ENCODE measurements at regions not wholly inside any gene's neighbourhood (a gene's known extent, or its start where the extent isn't known, plus 50 kb on each side); places are given as distances from the start of the nearest gene placed in this dataset.

DNA sequence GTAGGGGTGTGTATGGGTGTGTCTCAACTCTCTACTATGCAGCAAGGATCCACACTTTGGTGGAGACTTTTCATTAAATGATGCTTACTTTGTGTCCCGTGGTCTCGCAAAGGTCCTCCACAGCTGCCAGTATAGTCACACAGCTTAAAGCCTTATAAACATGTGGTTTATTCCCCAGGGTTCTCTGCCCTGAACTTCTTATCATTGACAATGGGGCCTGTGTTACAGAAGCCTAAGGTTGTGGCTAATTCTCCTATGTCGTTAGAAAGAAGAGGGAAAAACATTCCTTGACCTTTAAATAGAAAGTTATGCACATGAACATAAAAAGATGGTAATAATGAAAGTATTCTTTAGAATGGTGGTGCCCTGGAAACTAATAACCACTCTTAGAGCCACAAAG lies 201.4 kb downstream of the INHBA start:
- TF ChIP-seq CTCF (IDR thresholded peaks at IDR 0.05) (no peak), POLR2AphosphoS5 (IDR thresholded peaks at IDR 0.05; ENCODE audit: low read depth, low read length) (no peak), RAD21 (IDR thresholded peaks at IDR 0.05; ENCODE audit: low read length) (no peak), SMC3 (IDR thresholded peaks at IDR 0.05; ENCODE audit: low read depth, low read length) (no peak), FOSL2 (IDR thresholded peaks at IDR 0.05; ENCODE audit: borderline replicate concordance, low read depth) (no peak), GABPA (IDR thresholded peaks at IDR 0.05; ENCODE audit: low read depth) (no peak), USF1 (IDR thresholded peaks at IDR 0.05; ENCODE audit: borderline replicate concordance, low read depth) (no peak), EP300 (IDR thresholded peaks at IDR 0.05; ENCODE audit: borderline replicate concordance in 1 of 2, low read depth in 1 of 2, low read length in 1 of 2) (no peak), FOXJ3 (CRISPR knock-in tag; IDR thresholded peaks at IDR 0.05) (no peak), YY1 (IDR thresholded peaks at IDR 0.05; ENCODE audit: low read depth) (no peak), CHD2 (IDR thresholded peaks at IDR 0.05; ENCODE audit: low read length, partially characterized antibody) (no peak), FOXM1 (IDR thresholded peaks at IDR 0.05; ENCODE audit: low read depth) (no peak), NRF1 (IDR thresholded peaks at IDR 0.05; ENCODE audit: low read depth, low read length) (no peak)
- TF ChIP-seq, protein P1, sequence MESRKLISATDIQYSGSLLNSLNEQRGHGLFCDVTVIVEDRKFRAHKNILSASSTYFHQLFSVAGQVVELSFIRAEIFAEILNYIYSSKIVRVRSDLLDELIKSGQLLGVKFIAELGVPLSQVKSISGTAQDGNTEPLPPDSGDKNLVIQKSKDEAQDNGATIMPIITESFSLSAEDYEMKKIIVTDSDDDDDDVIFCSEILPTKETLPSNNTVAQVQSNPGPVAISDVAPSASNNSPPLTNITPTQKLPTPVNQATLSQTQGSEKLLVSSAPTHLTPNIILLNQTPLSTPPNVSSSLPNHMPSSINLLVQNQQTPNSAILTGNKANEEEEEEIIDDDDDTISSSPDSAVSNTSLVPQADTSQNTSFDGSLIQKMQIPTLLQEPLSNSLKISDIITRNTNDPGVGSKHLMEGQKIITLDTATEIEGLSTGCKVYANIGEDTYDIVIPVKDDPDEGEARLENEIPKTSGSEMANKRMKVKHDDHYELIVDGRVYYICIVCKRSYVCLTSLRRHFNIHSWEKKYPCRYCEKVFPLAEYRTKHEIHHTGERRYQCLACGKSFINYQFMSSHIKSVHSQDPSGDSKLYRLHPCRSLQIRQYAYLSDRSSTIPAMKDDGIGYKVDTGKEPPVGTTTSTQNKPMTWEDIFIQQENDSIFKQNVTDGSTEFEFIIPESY (IDR thresholded peaks at IDR 0.05; ENCODE audit: borderline replicate concordance, low read depth): no peak

Data from SK-N-SH (cell line).